ENCODE measurements at regions not wholly inside any gene's neighbourhood (a gene's known extent, or its start where the extent isn't known, plus 50 kb on each side); places are given as distances from the start of the nearest gene placed in this dataset.

- Histone ChIP-seq H3K27ac (ENCODE audit: extremely low read depth, low read depth, low read length) (no peak overlapping the region), H2AFZ (ENCODE audit: low read depth, low read length) (no peak overlapping the region), H3K9me3 (replicated peaks; ENCODE audit: control insufficient read depth, insufficient read depth, low read depth, low read length) (no peaks in the 10 kb centered on the region), H3K4me2 (ENCODE audit: insufficient read depth, low read length) (no peak overlapping the region), H3K36me3 (ENCODE audit: control insufficient read depth, insufficient read depth, low read length) (no peaks in the 10 kb centered on the region), H4K20me1 (replicated peaks; ENCODE audit: control insufficient read depth, insufficient read depth, low read length) (no peaks in the 10 kb centered on the region), H3K9ac (ENCODE audit: insufficient read depth in 1 of 2, low read depth in 2 of 2, low read length in 2 of 2) (no peak overlapping the region), H3K4me1 (replicated peaks in 1 of 2; ENCODE audit: control insufficient read depth in 2 of 2, insufficient read depth in 2 of 2, low read length in 2 of 2) (no peaks in the 10 kb centered on the region), H3K79me2 (ENCODE audit: control insufficient read depth, insufficient read depth, low read length) (no peaks in the 10 kb centered on the region), H3K4me3 (no peak overlapping the region), H3K9me1 (ENCODE audit: control insufficient read depth, insufficient read depth, low read length) (no peaks in the 10 kb centered on the region), H3K27me3 (ENCODE audit: control insufficient read depth in 2 of 2, insufficient read depth in 2 of 2, low read length in 2 of 2) (peaks cover 0 to 13% of the 10 kb centered on the region in 2 experiments; a peak in 2 of 5 replicates)
- WGBS (ENCODE audit: insufficient coverage, low coverage, missing lambda C conversion rate) = 4% methylated on average over 3 of the region's 3 CpGs
- in situ Hi-C loops (cut with MboI) = no loop called here
- POLR2A ChIA-PET = no interaction called here
- BruUV-seq (replicated peaks) = no TSS peak
- no peak for TF ChIP-seq ZNF280B (CRISPR knock-in tag; IDR thresholded peaks at IDR 0.05)
- no peak for TF ChIP-seq CBFA2T2 (conservative IDR thresholded peaks at IDR 0.05)
- no peak for TF ChIP-seq POLR2B (IDR thresholded peaks at IDR 0.05; ENCODE audit: low read depth, partially characterized antibody)
- no peak for TF ChIP-seq HNRNPK (IDR thresholded peaks at IDR 0.05; ENCODE audit: low read depth, low read length, poor library complexity, severe bottlenecking)
- no peak for TF ChIP-seq MLX (CRISPR knock-in tag; conservative IDR thresholded peaks at IDR 0.05)
- TF ChIP-seq ZNF644 (tag; IDR thresholded peaks at IDR 0.05; ENCODE audit: low read depth) = no peak
- TF ChIP-seq TAF7 (tag; IDR thresholded peaks at IDR 0.05) = no peak
- no peak for TF ChIP-seq ZNF253 (CRISPR knock-in tag; conservative IDR thresholded peaks at IDR 0.05)
- no peak for TF ChIP-seq ATF1 (CRISPR knock-in tag; IDR thresholded peaks at IDR 0.05)
- TF ChIP-seq ATF1 (tag; IDR thresholded peaks at IDR 0.05) = no peak
- no peak for TF ChIP-seq TBP (optimal IDR thresholded peaks at IDR 0.05; ENCODE audit: low read depth, low read length)
- no peak for TF ChIP-seq MCM2 (IDR thresholded peaks at IDR 0.05; ENCODE audit: low read depth)
- TF ChIP-seq TAF9B (IDR thresholded peaks at IDR 0.05; ENCODE audit: partially characterized antibody) = no peak
- TF ChIP-seq PRMT5 (CRISPR knock-in tag; IDR thresholded peaks at IDR 0.05) = no peak
- TF ChIP-seq PCBP1 (IDR thresholded peaks at IDR 0.05; ENCODE audit: low read depth, low read length, poor library complexity, severe bottlenecking) = no peak
- no peak for TF ChIP-seq FOXA1 (IDR thresholded peaks at IDR 0.05; ENCODE audit: borderline replicate concordance)
- TF ChIP-seq ZBTB43 (CRISPR knock-in tag; IDR thresholded peaks at IDR 0.05) = no peak
- FAIRE-seq (no peak), ATAC-seq (no peak), DNase-seq (ENCODE audit: extremely low read depth in 1 of 4, low spot score in 3 of 4) (no peak)
- intact Hi-C loops (cut with micrococcal nuclease) = no loop called here
- CTCF ChIA-PET (ENCODE audit: low intra/inter-chr PET ratio) = no interaction called here
Observed at GRCh38 chr10:44577533-44577932, 192.6 kb upstream of the CXCL12 start.

All from K562 (cell line).